ENCODE measurements at regions not wholly inside any gene's neighbourhood (a gene's known extent, or its start where the extent isn't known, plus 50 kb on each side); places are given as distances from the start of the nearest gene placed in this dataset.
"Not testable (repeated sequence)": the region's sequence is repeated elsewhere in the genome, so short reads cannot be mapped to it uniquely, and the experiment has no call there.

GRCh38 chr3:74376323-74376722, 238.1 kb downstream of the CNTN3 start:
- H3K4me1 ChIP-seq (ENCODE audit: insufficient read depth, low read length); H3K36me3 ChIP-seq (ENCODE audit: insufficient read depth, low read length); H3K27me3 ChIP-seq (ENCODE audit: control insufficient read depth in 1 of 2, insufficient read depth in 2 of 2, low read length in 2 of 2); H3K4me3 ChIP-seq (ENCODE audit: low read depth in 1 of 2, low read length in 2 of 2); H3K27ac ChIP-seq (ENCODE audit: low read depth, low read length); H3K9me3 ChIP-seq (ENCODE audit: low read length); H3K9ac ChIP-seq (ENCODE audit: low read length): not testable (repeated sequence)

GRCh38 chr3:74375653-74376052, 238.8 kb downstream of the CNTN3 start:
- Histone ChIP-seq H3K27ac (ENCODE audit: low read depth, low read length) (no peak overlapping the region), H3K4me1 (ENCODE audit: insufficient read depth, low read length) (no peaks in the 10 kb centered on the region), H3K27me3 (ENCODE audit: control insufficient read depth in 1 of 2, insufficient read depth in 2 of 2, low read length in 2 of 2) (no peaks in the 10 kb centered on the region), H3K4me3 (ENCODE audit: low read depth in 1 of 2, low read length in 2 of 2) (no peak overlapping the region), H3K9me3 (ENCODE audit: low read length) (no peaks in the 10 kb centered on the region), H3K36me3 (ENCODE audit: insufficient read depth, low read length) (no peaks in the 10 kb centered on the region), H3K9ac (ENCODE audit: low read length) (no peak overlapping the region)

- no peak overlapping the region for H3K9ac ChIP-seq (ENCODE audit: low read length)
- no peak overlapping the region for H3K4me3 ChIP-seq (ENCODE audit: low read depth in 1 of 2, low read length in 2 of 2)
- no peak overlapping the region for H3K27ac ChIP-seq (ENCODE audit: low read depth, low read length)
- no peaks in the 10 kb centered on the region for H3K27me3 ChIP-seq (ENCODE audit: control insufficient read depth in 1 of 2, insufficient read depth in 2 of 2, low read length in 2 of 2)
- H3K36me3 ChIP-seq (ENCODE audit: insufficient read depth, low read length) = no peaks in the 10 kb centered on the region
- H3K4me1 ChIP-seq (ENCODE audit: insufficient read depth, low read length) = no peaks in the 10 kb centered on the region
- no peaks in the 10 kb centered on the region for H3K9me3 ChIP-seq (ENCODE audit: low read length)
These were observed 241.7 kb downstream of the CNTN3 start for GRCh38 chr3:74372743-74373142.

GRCh38 chr3:74370342-74370741, 244.1 kb downstream of the CNTN3 start:
- Histone ChIP-seq H3K27me3 (ENCODE audit: control insufficient read depth in 1 of 2, insufficient read depth in 2 of 2, low read length in 2 of 2) (no peaks in the 10 kb centered on the region), H3K27ac (ENCODE audit: low read depth, low read length) (no peak overlapping the region), H3K4me1 (ENCODE audit: insufficient read depth, low read length) (no peaks in the 10 kb centered on the region), H3K9ac (ENCODE audit: low read length) (no peak overlapping the region), H3K4me3 (ENCODE audit: low read depth in 1 of 2, low read length in 2 of 2) (no peak overlapping the region), H3K9me3 (ENCODE audit: low read length) (no peaks in the 10 kb centered on the region), H3K36me3 (ENCODE audit: insufficient read depth, low read length) (no peaks in the 10 kb centered on the region)

GRCh38 chr3:74366331-74366730, 248.1 kb downstream of the CNTN3 start:
- H3K36me3 ChIP-seq (ENCODE audit: insufficient read depth, low read length) = no peaks in the 10 kb centered on the region
- H3K4me3 ChIP-seq (ENCODE audit: low read depth in 1 of 2, low read length in 2 of 2) = no peak overlapping the region
- no peaks in the 10 kb centered on the region for H3K4me1 ChIP-seq (ENCODE audit: insufficient read depth, low read length)
- H3K27me3 ChIP-seq (ENCODE audit: control insufficient read depth in 1 of 2, insufficient read depth in 2 of 2, low read length in 2 of 2) = no peaks in the 10 kb centered on the region
- no peak overlapping the region for H3K9ac ChIP-seq (ENCODE audit: low read length)
- H3K27ac ChIP-seq (ENCODE audit: low read depth, low read length) = no peak overlapping the region
- H3K9me3 ChIP-seq (ENCODE audit: low read length) = no peaks in the 10 kb centered on the region

- H3K27me3 ChIP-seq (ENCODE audit: control insufficient read depth in 1 of 2, insufficient read depth in 2 of 2, low read length in 2 of 2) = no peaks in the 10 kb centered on the region
- no peaks in the 10 kb centered on the region for H3K4me1 ChIP-seq (ENCODE audit: insufficient read depth, low read length)
- H3K9me3 ChIP-seq (ENCODE audit: low read length) = no peaks in the 10 kb centered on the region
- no peak overlapping the region for H3K9ac ChIP-seq (ENCODE audit: low read length)
- H3K4me3 ChIP-seq (ENCODE audit: low read depth in 1 of 2, low read length in 2 of 2) = no peak overlapping the region
- H3K36me3 ChIP-seq (ENCODE audit: insufficient read depth, low read length) = no peaks in the 10 kb centered on the region
- H3K27ac ChIP-seq (ENCODE audit: low read depth, low read length) = no peak overlapping the region
These were observed 251.1 kb downstream of the CNTN3 start for GRCh38 chr3:74363346-74363745.

GRCh38 chr3:74360406-74360805, 254.1 kb downstream of the CNTN3 start:
- Histone ChIP-seq H3K36me3 (ENCODE audit: insufficient read depth, low read length) (no peaks in the 10 kb centered on the region), H3K4me1 (ENCODE audit: insufficient read depth, low read length) (no peaks in the 10 kb centered on the region), H3K27ac (ENCODE audit: low read depth, low read length) (no peak overlapping the region)

GRCh38 chr3:74357881-74358280, 256.6 kb downstream of the CNTN3 start:
- no peak overlapping the region for H3K4me3 ChIP-seq (ENCODE audit: low read depth in 1 of 2, low read length in 2 of 2)

More at GRCh38 chr3:74360406-74360805, 254.1 kb downstream of the CNTN3 start:
- H3K27me3 ChIP-seq (ENCODE audit: control insufficient read depth in 1 of 2, insufficient read depth in 2 of 2, low read length in 2 of 2) = no peaks in the 10 kb centered on the region
- no peak overlapping the region for H3K9ac ChIP-seq (ENCODE audit: low read length)
- H3K9me3 ChIP-seq (ENCODE audit: low read length) = no peaks in the 10 kb centered on the region
- no peak overlapping the region for H3K4me3 ChIP-seq (ENCODE audit: low read depth in 1 of 2, low read length in 2 of 2)

GRCh38 chr3:74353039-74353438, 261.4 kb downstream of the CNTN3 start:
- no peaks in the 10 kb centered on the region for H3K4me1 ChIP-seq (ENCODE audit: insufficient read depth, low read length)
- H3K27ac ChIP-seq (ENCODE audit: low read depth, low read length) = no peak overlapping the region
- no peaks in the 10 kb centered on the region for H3K36me3 ChIP-seq (ENCODE audit: insufficient read depth, low read length)
- H3K9me3 ChIP-seq (ENCODE audit: low read length) = no peaks in the 10 kb centered on the region
- no peak overlapping the region for H3K4me3 ChIP-seq (ENCODE audit: low read depth in 1 of 2, low read length in 2 of 2)
- no peak overlapping the region for H3K9ac ChIP-seq (ENCODE audit: low read length)
- no peaks in the 10 kb centered on the region for H3K27me3 ChIP-seq (ENCODE audit: control insufficient read depth in 1 of 2, insufficient read depth in 2 of 2, low read length in 2 of 2)

More at GRCh38 chr3:74357881-74358280, 256.6 kb downstream of the CNTN3 start:
- Histone ChIP-seq H3K27ac (ENCODE audit: low read depth, low read length) (no peak overlapping the region), H3K9ac (ENCODE audit: low read length) (no peak overlapping the region), H3K36me3 (ENCODE audit: insufficient read depth, low read length) (no peaks in the 10 kb centered on the region), H3K4me1 (ENCODE audit: insufficient read depth, low read length) (no peaks in the 10 kb centered on the region), H3K27me3 (ENCODE audit: control insufficient read depth in 1 of 2, insufficient read depth in 2 of 2, low read length in 2 of 2) (no peaks in the 10 kb centered on the region), H3K9me3 (ENCODE audit: low read length) (no peaks in the 10 kb centered on the region)

GRCh38 chr3:74352166-74352565, 262.3 kb downstream of the CNTN3 start:
- Histone ChIP-seq H3K27me3 (ENCODE audit: control insufficient read depth in 1 of 2, insufficient read depth in 2 of 2, low read length in 2 of 2) (no peaks in the 10 kb centered on the region), H3K27ac (ENCODE audit: low read depth, low read length) (no peak overlapping the region), H3K9ac (ENCODE audit: low read length) (no peak overlapping the region), H3K36me3 (ENCODE audit: insufficient read depth, low read length) (no peaks in the 10 kb centered on the region), H3K4me1 (ENCODE audit: insufficient read depth, low read length) (no peaks in the 10 kb centered on the region), H3K4me3 (ENCODE audit: low read depth in 1 of 2, low read length in 2 of 2) (no peak overlapping the region), H3K9me3 (ENCODE audit: low read length) (no peaks in the 10 kb centered on the region)

GRCh38 chr3:74351213-74351612, 263.2 kb downstream of the CNTN3 start:
- no peaks in the 10 kb centered on the region for H3K4me1 ChIP-seq (ENCODE audit: insufficient read depth, low read length)
- H3K27me3 ChIP-seq (ENCODE audit: control insufficient read depth in 1 of 2, insufficient read depth in 2 of 2, low read length in 2 of 2) = no peaks in the 10 kb centered on the region
- no peak overlapping the region for H3K4me3 ChIP-seq (ENCODE audit: low read depth in 1 of 2, low read length in 2 of 2)
- H3K36me3 ChIP-seq (ENCODE audit: insufficient read depth, low read length) = no peaks in the 10 kb centered on the region
- no peaks in the 10 kb centered on the region for H3K9me3 ChIP-seq (ENCODE audit: low read length)
- H3K27ac ChIP-seq (ENCODE audit: low read depth, low read length) = no peak overlapping the region
- H3K9ac ChIP-seq (ENCODE audit: low read length) = no peak overlapping the region

- H3K27ac ChIP-seq (ENCODE audit: low read depth, low read length) = no peak overlapping the region
These were observed 265.4 kb downstream of the CNTN3 start for GRCh38 chr3:74349015-74349414.

More at GRCh38 chr3:74349015-74349414, 265.4 kb downstream of the CNTN3 start:
- Histone ChIP-seq H3K9ac (ENCODE audit: low read length) (no peak overlapping the region), H3K27me3 (ENCODE audit: control insufficient read depth in 1 of 2, insufficient read depth in 2 of 2, low read length in 2 of 2) (no peaks in the 10 kb centered on the region), H3K4me3 (ENCODE audit: low read depth in 1 of 2, low read length in 2 of 2) (no peak overlapping the region), H3K9me3 (ENCODE audit: low read length) (no peaks in the 10 kb centered on the region), H3K36me3 (ENCODE audit: insufficient read depth, low read length) (no peaks in the 10 kb centered on the region), H3K4me1 (ENCODE audit: insufficient read depth, low read length) (no peaks in the 10 kb centered on the region)
